H9 (cell line): ENCODE measurements at regions not wholly inside any gene's neighbourhood (a gene's known extent, or its start where the extent isn't known, plus 50 kb on each side); places are given as distances from the start of the nearest gene placed in this dataset.

ENCODE experiments used
- DNase-seq: peaks from one replicate; pipeline ENCODE4 v3.0.0-alpha.2; 2017
- H2AFZ ChIP-seq: one replicate; pipeline ENCODE4 v1.6.1; 2013; ENCODE audit warnings: mild to moderate bottlenecking, low read length, control low read depth, moderate library complexity
- H2AK5ac ChIP-seq: 2 replicates; pipeline ENCODE4 v1.6.1; 2013; ENCODE audit warnings: low read length, control low read depth, mixed read lengths; ENCODE audit not compliant: insufficient read length
- H2BK120ac ChIP-seq: one replicate; pipeline ENCODE4 v1.6.1; 2013; ENCODE audit warnings: low read depth, mild to moderate bottlenecking, low read length, control low read depth, inconsistent platforms; ENCODE audit not compliant: poor library complexity, severe bottlenecking
- H2BK12ac ChIP-seq: 2 replicates; pipeline ENCODE4 v1.6.1; 2013; ENCODE audit warnings: low read length, control low read depth, mixed read lengths, low read depth; ENCODE audit not compliant: insufficient read length
- H2BK15ac ChIP-seq: 2 replicates; pipeline ENCODE4 v1.6.1; 2013; ENCODE audit warnings: low read depth, low read length, control low read depth
- H2BK20ac ChIP-seq: one replicate; pipeline ENCODE4 v1.6.1; 2013; ENCODE audit warnings: low read depth, mild to moderate bottlenecking, low read length, control low read depth, inconsistent platforms; ENCODE audit not compliant: poor library complexity, severe bottlenecking
- H2BK5ac ChIP-seq: 2 replicates; pipeline ENCODE4 v1.6.1; 2013; ENCODE audit warnings: low read length, control low read depth, mixed read lengths; ENCODE audit not compliant: insufficient read length
- H3K14ac ChIP-seq: 2 replicates; pipeline ENCODE4 v1.6.1; 2013; ENCODE audit warnings: low read length, control low read depth; ENCODE audit not compliant: insufficient read depth
- H3K18ac ChIP-seq: 2 replicates; pipeline ENCODE4 v1.6.1; 2013; ENCODE audit warnings: low read depth, mild to moderate bottlenecking, mixed read lengths, low read length, control low read depth; ENCODE audit not compliant: insufficient read length
- H3K23ac ChIP-seq: 2 replicates; pipeline ENCODE4 v1.6.1; 2013; ENCODE audit warnings: low read length, control low read depth, mixed read lengths, low read depth; ENCODE audit not compliant: insufficient read length
- H3K23me2 ChIP-seq: 2 replicates; pipeline ENCODE4 v1.6.1; 2013; ENCODE audit warnings: low read depth, mild to moderate bottlenecking, mixed read lengths, low read length, control low read depth; ENCODE audit not compliant: insufficient read length, poor library complexity, severe bottlenecking
- H3K27ac ChIP-seq: 2 replicates; pipeline ENCODE4 v1.5.1; 2013; ENCODE audit warnings: low read length, control low read depth, mixed read lengths, low read depth; ENCODE audit not compliant: insufficient read length
- H3K27me3 ChIP-seq: 2 replicates; pipeline ENCODE4 v1.6.1; 2013; ENCODE audit warnings: low read length, control low read depth, inconsistent platforms; ENCODE audit not compliant: insufficient read depth
- H3K4ac ChIP-seq: 2 replicates; pipeline ENCODE4 v1.6.1; 2013; ENCODE audit warnings: low read depth, mild to moderate bottlenecking, control low read depth, inconsistent platforms, low read length, moderate library complexity
- H3K4me1 ChIP-seq: 2 replicates; pipeline ENCODE4 v1.6.1; 2013; ENCODE audit warnings: low read length, control low read depth, inconsistent platforms; ENCODE audit not compliant: insufficient read depth
- H3K4me2 ChIP-seq: 2 replicates; pipeline ENCODE4 v1.6.1; 2013; ENCODE audit warnings: low read length, control low read depth, mixed read lengths; ENCODE audit not compliant: insufficient read length, insufficient read depth
- H3K56ac ChIP-seq: 2 replicates; pipeline ENCODE4 v1.6.1; 2013; ENCODE audit warnings: low read depth, mild to moderate bottlenecking, mixed read lengths, low read length, control low read depth; ENCODE audit not compliant: insufficient read length
- H3K79me1 ChIP-seq: 2 replicates; pipeline ENCODE4 v1.6.1; 2013; ENCODE audit warnings: low read depth, mild to moderate bottlenecking, moderate library complexity, low read length, control low read depth, inconsistent platforms; ENCODE audit not compliant: insufficient read depth, poor library complexity, severe bottlenecking
- H3K79me2 ChIP-seq: 2 replicates; pipeline ENCODE4 v1.6.1; 2013; ENCODE audit warnings: low read length, control low read depth, inconsistent platforms; ENCODE audit not compliant: insufficient read depth
- H3K9ac ChIP-seq: 2 replicates; pipeline ENCODE4 v1.6.1; 2013; ENCODE audit warnings: low read length, control low read depth, mixed read lengths; ENCODE audit not compliant: insufficient read length; ENCODE audit errors: extremely low read depth
- H3K9me3 ChIP-seq: one replicate; pipeline ENCODE4 v1.6.1; 2013; ENCODE audit warnings: low read depth, low read length, inconsistent platforms; ENCODE audit not compliant: control insufficient read depth
- H3T11ph ChIP-seq: one replicate; pipeline ENCODE4 v1.6.1; 2013; ENCODE audit warnings: mild to moderate bottlenecking, low read length, control low read depth, inconsistent platforms
- H4K20me1 ChIP-seq: one replicate; pipeline ENCODE4 v1.6.1; 2013; ENCODE audit not compliant: control insufficient read depth, insufficient read length, insufficient read depth
- H4K5ac ChIP-seq: 2 replicates; pipeline ENCODE4 v1.6.1; 2013; ENCODE audit warnings: low read depth, mild to moderate bottlenecking, mixed read lengths, low read length, control low read depth; ENCODE audit not compliant: insufficient read length
- H4K8ac ChIP-seq: replicated peaks from 2 replicates; pipeline ENCODE4 v1.6.1; 2013; ENCODE audit warnings: low read length, control low read depth, mixed read lengths, low read depth; ENCODE audit not compliant: insufficient read length
- H4K91ac ChIP-seq: 2 replicates; pipeline ENCODE4 v1.6.1; 2013; ENCODE audit warnings: low read depth, mild to moderate bottlenecking, moderate library complexity, mixed read lengths, low read length, control low read depth; ENCODE audit not compliant: insufficient read length
- H3K27ac Mint-ChIP-seq, 3 experiments: 2 replicates in 2 of 3; 3 replicates in 1 of 3; pipeline ENCODE4 v1.8.0; 2020 to 2021; ENCODE audit warnings: mixed read lengths in 3 of 3, mild to moderate bottlenecking in 1 of 3, moderate library complexity in 1 of 3
- H3K27me3 Mint-ChIP-seq: 2 replicates; pipeline ENCODE4 v1.8.0; 2021; ENCODE audit warnings: low read depth, mild to moderate bottlenecking, moderate library complexity, mixed read lengths
- H3K36me3 Mint-ChIP-seq, 3 experiments: 2 replicates in 2 of 3; 3 replicates in 1 of 3; pipeline ENCODE4 v1.8.0; 2020 to 2021; ENCODE audit warnings: low read depth in 3 of 3, mixed read lengths in 3 of 3; ENCODE audit not compliant: insufficient read depth in 1 of 3
- H3K4me1 Mint-ChIP-seq, 2 experiments: 2 replicates each; pipeline ENCODE4 v1.8.0; 2020; ENCODE audit warnings: mixed read lengths in 2 of 2
- H3K4me3 Mint-ChIP-seq, 2 experiments: 2 replicates in 1 of 2; 3 replicates in 1 of 2; pipeline ENCODE4 v1.8.0; 2020 to 2021; ENCODE audit warnings: mild to moderate bottlenecking in 2 of 2, mixed read lengths in 2 of 2, moderate library complexity in 1 of 2
- H3K9me3 Mint-ChIP-seq, 2 experiments: 2 replicates in 1 of 2; 3 replicates in 1 of 2; pipeline ENCODE4 v1.8.0; 2020; ENCODE audit warnings: mild to moderate bottlenecking in 2 of 2, mixed read lengths in 2 of 2, moderate library complexity in 1 of 2
- CTCF ChIP-seq: fragments of 200-600 bp; sonication (generic); conservative IDR thresholded peaks from 3 replicates; pipeline ENCODE4 v1.8.0; 2021; ENCODE audit warnings: antibody characterized with exemption, mild to moderate bottlenecking
- WGBS: extraction: QIAGEN DNeasy Blood & Tissue Kit; methylation state at CpG from one replicate; pipeline ENCODE4 v1.1.7; 2013; ENCODE audit warnings: missing lambda C conversion rate, low lambda C conversion rate, mixed read lengths; ENCODE audit not compliant: insufficient read length; ENCODE audit errors: extremely low coverage; 5-methylcytosine and 5-hydroxymethylcytosine counted together

GRCh38 chr22:34743110-34743751 lies 322.7 kb upstream of the ISX start:
- Histone ChIP-seq H2BK15ac (no peak overlapping the region), H4K8ac (no peak overlapping the region), H2BK20ac (no peak overlapping the region), H3K23me2 (no peaks in the 10 kb centered on the region), H3K18ac (no peak overlapping the region), H3K4ac (no peak overlapping the region), H4K91ac (no peak overlapping the region), H3K4me2 (no peak overlapping the region), H4K5ac (no peak overlapping the region), H4K20me1 (no peaks in the 10 kb centered on the region), H2AFZ (no peak overlapping the region), H3K79me1 (no peaks in the 10 kb centered on the region), H3K23ac (no peak overlapping the region), H3K9ac (no peak overlapping the region), H3K14ac (no peak overlapping the region), H3T11ph (no peak overlapping the region), H3K27me3 (no peaks in the 10 kb centered on the region), H3K27ac (no peak overlapping the region), H3K4me1 (no peaks in the 10 kb centered on the region), H3K56ac (no peak overlapping the region), H2BK120ac (no peak overlapping the region), H2BK12ac (no peak overlapping the region), H3K79me2 (no peaks in the 10 kb centered on the region), H3K9me3 (no peaks in the 10 kb centered on the region), H2BK5ac (no peak overlapping the region), H2AK5ac (no peak overlapping the region)
- no peaks in the 10 kb centered on the region for H3K36me3 Mint-ChIP-seq
- no peak for DNase-seq
- no peak overlapping the region for H3K27ac Mint-ChIP-seq
- H3K4me3 Mint-ChIP-seq, result no peak overlapping the region
- peaks cover under 1 to 2% of the 10 kb centered on the region in 2 experiments; a peak in 4 of 5 replicates for H3K9me3 Mint-ChIP-seq
- no peak for TF ChIP-seq CTCF
- no CpG with 5 or more reads among the region's 6 CpGs for WGBS
- H3K27me3 Mint-ChIP-seq, result peaks cover 9% of the 10 kb centered on the region; the same call in 1 of the 2 replicates
- H3K4me1 Mint-ChIP-seq, result peaks cover 3 to 10% of the 10 kb centered on the region in 2 experiments
